Gastrocnemius medialis (tissue), 4 donors: ENCODE measurements at regions not wholly inside any gene's neighbourhood (a gene's known extent, or its start where the extent isn't known, plus 50 kb on each side); places are given as distances from the start of the nearest gene placed in this dataset.
"Not testable (repeated sequence)": the region's sequence is repeated elsewhere in the genome, so short reads cannot be mapped to it uniquely, and the experiment has no call there.

ENCODE experiments used
- POLR2A ChIP-seq, 2 donors: fragments of 450-650 bp; IDR thresholded peaks; one replicate each; pipeline ENCODE4 v1.6.1; 2017; ENCODE audit warnings: antibody characterized with exemption in 2 of 2, mild to moderate bottlenecking in 2 of 2, moderate library complexity in 2 of 2
- TF ChIP-seq, protein P1 (sequence below), 5 experiments: fragments of 450-650 bp in 3 of 5; fragments of 200-600 bp in 2 of 5; sonication (generic) in 2 of 5; IDR thresholded peaks in 4 of 5; conservative IDR thresholded peaks in 1 of 5; 1 replicate in 4 of 5; 2 replicates in 1 of 5; pipeline ENCODE4 v1.5.1; 2016 to 2019; ENCODE audit warnings: antibody characterized with exemption in 5 of 5, mild to moderate bottlenecking in 3 of 5, moderate library complexity in 3 of 5

DNA sequence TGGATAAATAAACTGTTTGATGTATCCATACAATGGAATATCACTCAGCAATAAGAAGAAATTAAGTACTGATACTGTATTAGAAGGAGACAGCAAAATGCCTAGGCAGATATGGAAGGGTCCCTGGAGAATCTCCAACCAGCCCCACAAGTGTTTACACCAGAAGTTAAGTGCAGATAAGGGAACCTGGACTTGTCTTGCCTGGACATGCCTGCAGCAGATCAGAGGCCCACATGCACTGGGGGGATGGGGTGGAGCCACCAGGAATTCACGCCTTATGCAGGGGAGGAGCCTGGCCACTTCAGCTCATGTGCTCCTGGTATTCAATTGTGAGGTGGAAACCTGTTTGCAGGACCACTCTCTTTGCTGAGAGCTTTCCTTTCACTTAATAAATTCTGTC, 356.9 kb downstream of the TUBA3C start:
- TF ChIP-seq, protein P1, sequence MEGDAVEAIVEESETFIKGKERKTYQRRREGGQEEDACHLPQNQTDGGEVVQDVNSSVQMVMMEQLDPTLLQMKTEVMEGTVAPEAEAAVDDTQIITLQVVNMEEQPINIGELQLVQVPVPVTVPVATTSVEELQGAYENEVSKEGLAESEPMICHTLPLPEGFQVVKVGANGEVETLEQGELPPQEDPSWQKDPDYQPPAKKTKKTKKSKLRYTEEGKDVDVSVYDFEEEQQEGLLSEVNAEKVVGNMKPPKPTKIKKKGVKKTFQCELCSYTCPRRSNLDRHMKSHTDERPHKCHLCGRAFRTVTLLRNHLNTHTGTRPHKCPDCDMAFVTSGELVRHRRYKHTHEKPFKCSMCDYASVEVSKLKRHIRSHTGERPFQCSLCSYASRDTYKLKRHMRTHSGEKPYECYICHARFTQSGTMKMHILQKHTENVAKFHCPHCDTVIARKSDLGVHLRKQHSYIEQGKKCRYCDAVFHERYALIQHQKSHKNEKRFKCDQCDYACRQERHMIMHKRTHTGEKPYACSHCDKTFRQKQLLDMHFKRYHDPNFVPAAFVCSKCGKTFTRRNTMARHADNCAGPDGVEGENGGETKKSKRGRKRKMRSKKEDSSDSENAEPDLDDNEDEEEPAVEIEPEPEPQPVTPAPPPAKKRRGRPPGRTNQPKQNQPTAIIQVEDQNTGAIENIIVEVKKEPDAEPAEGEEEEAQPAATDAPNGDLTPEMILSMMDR (IDR thresholded peaks at IDR 0.05 in 4 of 5, conservative IDR thresholded peaks at IDR 0.05 in 1 of 5): not testable (repeated sequence)
- TF ChIP-seq POLR2A (IDR thresholded peaks at IDR 0.05): not testable (repeated sequence)
